ENCODE measurements at regions not wholly inside any gene's neighbourhood (a gene's known extent, or its start where the extent isn't known, plus 50 kb on each side); places are given as distances from the start of the nearest gene placed in this dataset.
"Not testable (repeated sequence)": the region's sequence is repeated elsewhere in the genome, so short reads cannot be mapped to it uniquely, and the experiment has no call there.

GRCh38 chr5:135260108-135260507 lies 138.9 kb downstream of the MACROH2A1 start:
- H3K4me1 Mint-ChIP-seq, H3K36me3 Mint-ChIP-seq, DNase-seq, H3K9me3 Mint-ChIP-seq, H3K27ac Mint-ChIP-seq, H3K4me3 Mint-ChIP-seq, CTCF ChIA-PET: not testable (repeated sequence)
- H3K27me3 Mint-ChIP-seq: peaks cover 27% of the 10 kb centered on the region

GRCh38 chr5:135255461-135256178 lies 143.4 kb downstream of the MACROH2A1 start:
- no peak for DNase-seq
- H3K4me3 Mint-ChIP-seq: no peak overlapping the region
- peaks cover 3% of the 10 kb centered on the region for H3K9me3 Mint-ChIP-seq
- peaks cover 24% of the 10 kb centered on the region for H3K27me3 Mint-ChIP-seq
- CTCF ChIA-PET: interaction anchor here (1.1 kb wide), 1 partner anchor 170 kb away, joined by 3 read pairs; no protein-coding TSS in a partner anchor
- H3K36me3 Mint-ChIP-seq: no peaks in the 10 kb centered on the region
- no peaks in the 10 kb centered on the region for H3K4me1 Mint-ChIP-seq
- H3K27ac Mint-ChIP-seq: no peak overlapping the region

GRCh38 chr5:135254183-135254582 lies 144.8 kb downstream of the MACROH2A1 start:
- Mint-ChIP-seq H3K4me3 (no peak overlapping the region), H3K4me1 (no peaks in the 10 kb centered on the region), H3K36me3 (no peaks in the 10 kb centered on the region), H3K9me3 (no peaks in the 10 kb centered on the region), H3K27ac (no peak overlapping the region), H3K27me3 (peaks cover 19% of the 10 kb centered on the region)
- DNase-seq: no peak
- CTCF ChIA-PET: no interaction called here

- CTCF ChIA-PET: no interaction called here
These were observed 145.3 kb downstream of the MACROH2A1 start for GRCh38 chr5:135253601-135254178.

GRCh38 chr5:135251093-135251492 lies 147.9 kb downstream of the MACROH2A1 start:
- no peak overlapping the region for H3K4me3 Mint-ChIP-seq
- DNase-seq: no peak
- H3K4me1 Mint-ChIP-seq: no peaks in the 10 kb centered on the region
- no peaks in the 10 kb centered on the region for H3K36me3 Mint-ChIP-seq
- peaks cover 26% of the 10 kb centered on the region for H3K27me3 Mint-ChIP-seq
- no peak overlapping the region for H3K27ac Mint-ChIP-seq
- CTCF ChIA-PET: no interaction called here
- no peaks in the 10 kb centered on the region for H3K9me3 Mint-ChIP-seq

More at GRCh38 chr5:135253601-135254178, 145.3 kb downstream of the MACROH2A1 start:
- peaks cover 19% of the 10 kb centered on the region for H3K27me3 Mint-ChIP-seq
- H3K9me3 Mint-ChIP-seq: no peaks in the 10 kb centered on the region
- no peaks in the 10 kb centered on the region for H3K4me1 Mint-ChIP-seq
- no peak for DNase-seq
- no peak overlapping the region for H3K27ac Mint-ChIP-seq
- no peak overlapping the region for H3K4me3 Mint-ChIP-seq
- no peaks in the 10 kb centered on the region for H3K36me3 Mint-ChIP-seq

GRCh38 chr5:135250671-135251070 lies 148.4 kb downstream of the MACROH2A1 start:
- no peaks in the 10 kb centered on the region for H3K9me3 Mint-ChIP-seq
- CTCF ChIA-PET: no interaction called here
- H3K36me3 Mint-ChIP-seq: no peaks in the 10 kb centered on the region
- no peak overlapping the region for H3K4me3 Mint-ChIP-seq
- no peak for DNase-seq
- H3K27me3 Mint-ChIP-seq: peaks cover 26% of the 10 kb centered on the region
- H3K4me1 Mint-ChIP-seq: no peaks in the 10 kb centered on the region
- no peak overlapping the region for H3K27ac Mint-ChIP-seq

GRCh38 chr5:135249658-135250057 lies 149.4 kb downstream of the MACROH2A1 start:
- CTCF ChIA-PET: no interaction called here
- Mint-ChIP-seq H3K27ac (no peak overlapping the region), H3K27me3 (peaks cover 30% of the 10 kb centered on the region), H3K36me3 (no peaks in the 10 kb centered on the region), H3K4me3 (no peak overlapping the region), H3K4me1 (no peaks in the 10 kb centered on the region), H3K9me3 (no peaks in the 10 kb centered on the region)
- DNase-seq: no peak

- H3K9me3 Mint-ChIP-seq: no peaks in the 10 kb centered on the region
- H3K4me3 Mint-ChIP-seq: no peak overlapping the region
- H3K27ac Mint-ChIP-seq: no peak overlapping the region
- H3K4me1 Mint-ChIP-seq: no peaks in the 10 kb centered on the region
- peaks cover 30% of the 10 kb centered on the region for H3K27me3 Mint-ChIP-seq
- H3K36me3 Mint-ChIP-seq: no peaks in the 10 kb centered on the region
- CTCF ChIA-PET: interaction anchor here (0.6 kb wide), 1 partner anchor 61 kb away, joined by 3 read pairs; no protein-coding TSS in a partner anchor
- no peak for DNase-seq
These were observed 150.2 kb downstream of the MACROH2A1 start for GRCh38 chr5:135248801-135249231.

GRCh38 chr5:135246923-135247795 lies 151.9 kb downstream of the MACROH2A1 start:
- CTCF ChIA-PET: no interaction called here
- Mint-ChIP-seq H3K27ac (no peak overlapping the region), H3K4me3 (no peak overlapping the region), H3K9me3 (no peaks in the 10 kb centered on the region), H3K36me3 (no peaks in the 10 kb centered on the region), H3K27me3 (peaks cover 27% of the 10 kb centered on the region), H3K4me1 (no peaks in the 10 kb centered on the region)
- DNase-seq: no peak

- DNase-seq: no peak
- no peak overlapping the region for H3K4me3 Mint-ChIP-seq
- H3K36me3 Mint-ChIP-seq: no peaks in the 10 kb centered on the region
- no peaks in the 10 kb centered on the region for H3K4me1 Mint-ChIP-seq
- H3K9me3 Mint-ChIP-seq: no peaks in the 10 kb centered on the region
- no peak overlapping the region for H3K27ac Mint-ChIP-seq
- peaks cover 31% of the 10 kb centered on the region for H3K27me3 Mint-ChIP-seq
- CTCF ChIA-PET: no interaction called here
These were observed 152.5 kb downstream of the MACROH2A1 start for GRCh38 chr5:135246605-135246922.

- no peaks in the 10 kb centered on the region for H3K4me1 Mint-ChIP-seq
- no peak overlapping the region for H3K27ac Mint-ChIP-seq
- CTCF ChIA-PET: no interaction called here
- DNase-seq: no peak
- no peaks in the 10 kb centered on the region for H3K36me3 Mint-ChIP-seq
- no peaks in the 10 kb centered on the region for H3K9me3 Mint-ChIP-seq
- peaks cover 39% of the 10 kb centered on the region for H3K27me3 Mint-ChIP-seq
- no peak overlapping the region for H3K4me3 Mint-ChIP-seq
These were observed 153.2 kb downstream of the MACROH2A1 start for GRCh38 chr5:135245521-135246499.

GRCh38 chr5:135244620-135245021 lies 154.4 kb downstream of the MACROH2A1 start:
- CTCF ChIA-PET: no interaction called here
- Mint-ChIP-seq H3K4me3 (no peak overlapping the region), H3K4me1 (no peaks in the 10 kb centered on the region), H3K9me3 (no peaks in the 10 kb centered on the region), H3K27me3 (peaks cover 51% of the 10 kb centered on the region), H3K36me3 (no peaks in the 10 kb centered on the region), H3K27ac (no peak overlapping the region)
- DNase-seq: no peak

- Mint-ChIP-seq H3K4me3 (no peak overlapping the region), H3K4me1 (no peaks in the 10 kb centered on the region), H3K27ac (no peak overlapping the region), H3K36me3 (no peaks in the 10 kb centered on the region), H3K9me3 (no peaks in the 10 kb centered on the region), H3K27me3 (peaks cover 52% of the 10 kb centered on the region)
- CTCF ChIA-PET: no interaction called here
- no peak for DNase-seq
These were observed 155.3 kb downstream of the MACROH2A1 start for GRCh38 chr5:135243556-135244285.

Data from activated naive CD4-positive, alpha-beta T cell treated with anti-CD3 and anti-CD28 coated beads, Interleukin-2, amount 10 ng/mL, durations not matched to agents 7 days and 5 days (primary cell).